Hepatocyte (in vitro differentiated cells): ENCODE measurements at regions not wholly inside any gene's neighbourhood (a gene's known extent, or its start where the extent isn't known, plus 50 kb on each side); places are given as distances from the start of the nearest gene placed in this dataset.

Experiments used
- EZH2 ChIP-seq: fragments of 200-600 bp; sonication (generic); IDR thresholded peaks from 2 replicates; pipeline ENCODE4 v1.6.1; 2016; ENCODE audit warnings: antibody characterized with exemption, mild to moderate bottlenecking, borderline replicate concordance
- EZH2phosphoT487 ChIP-seq: fragments of 200-600 bp; sonication (generic); IDR thresholded peaks from one replicate; pipeline ENCODE4 v1.6.1; 2018; ENCODE audit warnings: antibody characterized with exemption, mild to moderate bottlenecking, low read depth, moderate library complexity; ENCODE audit not compliant: unreplicated experiment, severe bottlenecking
- TF ChIP-seq, protein P1 (sequence below): fragments of 200-600 bp; sonication (generic); IDR thresholded peaks from 2 replicates; pipeline ENCODE4 v1.5.1; 2016; ENCODE audit warnings: antibody characterized with exemption, mild to moderate bottlenecking; ENCODE audit not compliant: poor library complexity

DNA sequence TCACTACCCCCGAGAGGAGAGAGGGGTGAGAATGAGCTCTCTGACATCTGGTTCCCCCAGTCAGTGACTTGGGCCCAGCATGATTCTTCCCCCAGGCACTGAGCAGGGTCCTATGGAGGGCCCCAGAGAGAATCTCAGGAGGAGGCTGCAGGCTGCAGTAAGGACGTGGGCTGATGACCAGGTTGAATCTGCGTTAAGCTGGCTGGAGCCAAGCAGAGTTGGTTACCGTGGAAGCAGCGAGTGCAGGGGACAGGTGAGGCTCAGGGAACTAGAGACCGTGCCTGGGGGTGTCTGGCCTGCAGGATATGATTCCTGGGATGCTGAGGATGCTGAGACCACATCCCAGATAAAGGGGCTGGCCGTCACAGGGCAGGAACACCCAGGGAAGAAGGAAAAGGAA, 314.3 kb upstream of the IRX1 start:
- TF ChIP-seq, protein P1, sequence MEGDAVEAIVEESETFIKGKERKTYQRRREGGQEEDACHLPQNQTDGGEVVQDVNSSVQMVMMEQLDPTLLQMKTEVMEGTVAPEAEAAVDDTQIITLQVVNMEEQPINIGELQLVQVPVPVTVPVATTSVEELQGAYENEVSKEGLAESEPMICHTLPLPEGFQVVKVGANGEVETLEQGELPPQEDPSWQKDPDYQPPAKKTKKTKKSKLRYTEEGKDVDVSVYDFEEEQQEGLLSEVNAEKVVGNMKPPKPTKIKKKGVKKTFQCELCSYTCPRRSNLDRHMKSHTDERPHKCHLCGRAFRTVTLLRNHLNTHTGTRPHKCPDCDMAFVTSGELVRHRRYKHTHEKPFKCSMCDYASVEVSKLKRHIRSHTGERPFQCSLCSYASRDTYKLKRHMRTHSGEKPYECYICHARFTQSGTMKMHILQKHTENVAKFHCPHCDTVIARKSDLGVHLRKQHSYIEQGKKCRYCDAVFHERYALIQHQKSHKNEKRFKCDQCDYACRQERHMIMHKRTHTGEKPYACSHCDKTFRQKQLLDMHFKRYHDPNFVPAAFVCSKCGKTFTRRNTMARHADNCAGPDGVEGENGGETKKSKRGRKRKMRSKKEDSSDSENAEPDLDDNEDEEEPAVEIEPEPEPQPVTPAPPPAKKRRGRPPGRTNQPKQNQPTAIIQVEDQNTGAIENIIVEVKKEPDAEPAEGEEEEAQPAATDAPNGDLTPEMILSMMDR = no peak
- TF ChIP-seq EZH2 = no peak
- TF ChIP-seq EZH2phosphoT487 = no peak
